ENCODE measurements at regions not wholly inside any gene's neighbourhood (a gene's known extent, or its start where the extent isn't known, plus 50 kb on each side); places are given as distances from the start of the nearest gene placed in this dataset.

DNA sequence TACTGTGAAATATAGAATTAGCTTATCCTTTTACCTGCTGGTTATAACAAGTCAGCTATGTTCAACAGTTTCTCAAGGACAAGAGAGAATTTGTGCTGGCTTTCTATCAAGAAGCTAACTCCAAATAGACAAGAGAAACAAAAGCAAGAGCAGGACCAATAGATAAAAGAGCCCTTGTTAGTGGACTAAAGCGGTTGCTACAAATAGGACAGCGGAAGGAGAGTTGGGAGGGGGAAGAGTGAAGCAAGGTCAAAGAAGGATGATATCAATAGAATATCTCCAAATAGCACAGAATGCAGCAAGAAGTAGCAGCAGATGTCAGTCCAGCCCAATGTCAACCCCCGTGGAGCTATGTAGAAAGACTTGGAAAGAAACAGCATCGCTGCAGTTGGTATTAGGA is 53.0 kb upstream of the AKT3 start:
- Histone ChIP-seq H3K79me1 (ENCODE audit: low read depth, low read length) (no peaks in the 10 kb centered on the region), H2BK20ac (ENCODE audit: low read length) (no peak overlapping the region), H2AK5ac (ENCODE audit: low read depth, low read length) (no peak overlapping the region), H2BK15ac (ENCODE audit: low read length) (no peak overlapping the region), H3K36me3 (ENCODE audit: control insufficient read depth in 2 of 4, insufficient read depth in 4 of 4, low read length in 3 of 4) (no peaks in the 10 kb centered on the region), H4K8ac (ENCODE audit: extremely low read depth, insufficient read depth, low read length) (no peak overlapping the region), H3K79me2 (ENCODE audit: control insufficient read depth in 1 of 2, insufficient read depth in 2 of 2, low read length in 2 of 2) (no peaks in the 10 kb centered on the region), H3K27ac (ENCODE audit: low read depth, low read length) (no peak overlapping the region), H4K91ac (replicated peaks; ENCODE audit: insufficient read length, low read length) (no peak overlapping the region), H3K18ac (ENCODE audit: extremely low read depth, low read length) (no peak overlapping the region), H3K4me1 (replicated peaks in 1 of 4; ENCODE audit: control insufficient read depth in 3 of 4, insufficient read depth in 4 of 4, low read length in 3 of 4) (no peaks in the 10 kb centered on the region), H3K23me2 (ENCODE audit: low read depth, low read length) (no peaks in the 10 kb centered on the region), H3K4me3 (ENCODE audit: extremely low read depth in 1 of 4, insufficient read depth in 2 of 4, low read depth in 3 of 4, low read length in 4 of 4) (no peak overlapping the region), H3K27me3 (replicated peaks in 1 of 4; ENCODE audit: control insufficient read depth in 3 of 4, extremely low read depth in 1 of 4, insufficient read depth in 3 of 4, low read length in 3 of 4) (no peaks in the 10 kb centered on the region), H4K5ac (ENCODE audit: insufficient read length, low read depth, low read length) (no peak overlapping the region), H2BK120ac (replicated peaks; ENCODE audit: low read depth, low read length) (no peak overlapping the region), H3K56ac (replicated peaks; ENCODE audit: insufficient read length, low read depth, low read length) (no peak overlapping the region), H3K4me2 (ENCODE audit: insufficient read depth in 1 of 2, low read depth in 2 of 2, low read length in 2 of 2) (no peak overlapping the region), H3K9me3 (ENCODE audit: insufficient read depth in 2 of 2, low read depth in 1 of 2, low read length in 1 of 2) (no peaks in the 10 kb centered on the region), H3K14ac (ENCODE audit: insufficient read length) (no peak overlapping the region), H3K4ac (replicated peaks; ENCODE audit: insufficient read length, low read depth, low read length) (no peak overlapping the region), H2AFZ (ENCODE audit: low read length) (no peak overlapping the region), H3K9ac (replicated peaks in 1 of 4; ENCODE audit: extremely low read depth in 1 of 4, low read depth in 3 of 4, low read length in 3 of 4) (peak overlapping the region in 1 of 4 experiments; percentile 8; a peak in 1 of 7 replicates), H2BK5ac (ENCODE audit: low read depth, low read length) (no peak overlapping the region), H4K20me1 (replicated peaks in 1 of 2; ENCODE audit: control insufficient read depth in 1 of 2, insufficient read depth in 2 of 2, low read length in 2 of 2) (no peaks in the 10 kb centered on the region), H2BK12ac (ENCODE audit: low read depth, low read length) (no peak overlapping the region), H3K23ac (ENCODE audit: insufficient read length) (no peak overlapping the region)
- TF ChIP-seq HDAC2 (IDR thresholded peaks at IDR 0.05; ENCODE audit: borderline replicate concordance in 1 of 2, low read depth in 2 of 2, low read length in 2 of 2) (no peak), POLR2A (IDR thresholded peaks at IDR 0.05; ENCODE audit: control extremely low read depth in 1 of 2, low read depth in 2 of 2, low read length in 2 of 2) (no peak), JUN (IDR thresholded peaks at IDR 0.05; ENCODE audit: low read depth, low read length) (no peak)
- CTCF ChIA-PET (ENCODE audit: partially characterized antibody) = interaction anchor here (0.5 to 1.8 kb wide), 4 partner anchors 11 to 30 kb away, joined by 3 to 5 read pairs (median 3); no protein-coding TSS in a partner anchor
- DNase-seq (ENCODE audit: low read depth in 1 of 2, low spot score in 2 of 2) = peak in 1 of 2 experiments; percentile 29
- 89% methylated on average over 4 of the region's 4 CpGs; no CpG with 5 or more reads in 1 of the 2 experiments for WGBS, 2 experiments (ENCODE audit: extremely low coverage in 1 of 2, insufficient coverage in 1 of 2, insufficient read length in 1 of 2, insufficient replicate concordance in 2 of 2, low coverage in 1 of 2, low lambda C conversion rate in 2 of 2, missing lambda C conversion rate in 1 of 2)
- FAIRE-seq = no peak
- POLR2A ChIA-PET (ENCODE audit: partially characterized antibody) = interaction anchor here (0.6 kb wide), 1 partner anchor 16 kb away, joined by 3 read pairs; no protein-coding TSS in a partner anchor

All from H1 (cell line).